ENCODE measurements at regions not wholly inside any gene's neighbourhood (a gene's known extent, or its start where the extent isn't known, plus 50 kb on each side); places are given as distances from the start of the nearest gene placed in this dataset.

DNA sequence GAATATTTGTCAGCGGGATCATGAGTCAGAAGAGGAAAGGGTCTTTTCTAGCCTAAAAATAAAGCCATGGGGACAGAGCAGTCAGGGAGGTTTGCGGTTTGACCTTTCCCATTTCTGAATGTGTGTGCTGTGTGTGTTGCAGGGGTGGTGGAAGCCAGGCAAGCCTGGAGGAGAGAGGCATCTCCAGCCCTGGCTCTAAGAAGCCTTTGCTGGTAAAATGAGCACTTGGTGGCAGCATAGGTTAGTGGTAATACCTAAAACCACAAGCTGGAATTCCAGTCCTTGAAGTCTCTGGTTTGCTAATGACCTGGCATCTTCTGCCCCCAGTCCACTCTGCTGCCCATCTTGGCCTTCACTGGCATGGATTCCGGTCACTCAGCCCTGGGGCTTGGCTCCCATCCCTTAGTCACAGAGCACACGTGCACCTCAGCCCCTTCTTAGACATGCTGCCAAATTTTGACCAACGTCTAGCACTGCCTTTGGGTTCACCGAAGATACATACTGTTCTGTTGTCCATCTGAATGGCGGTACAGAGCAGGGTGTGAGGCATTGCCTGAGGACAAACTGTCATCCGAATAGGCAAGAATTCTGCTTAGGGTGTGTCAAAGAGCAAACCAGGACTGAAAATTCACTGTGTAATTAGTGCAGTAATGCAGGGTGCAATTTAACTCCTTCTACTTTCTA, 52.7 kb downstream of the KCNA5 start:
- TF ChIP-seq, protein P1, sequence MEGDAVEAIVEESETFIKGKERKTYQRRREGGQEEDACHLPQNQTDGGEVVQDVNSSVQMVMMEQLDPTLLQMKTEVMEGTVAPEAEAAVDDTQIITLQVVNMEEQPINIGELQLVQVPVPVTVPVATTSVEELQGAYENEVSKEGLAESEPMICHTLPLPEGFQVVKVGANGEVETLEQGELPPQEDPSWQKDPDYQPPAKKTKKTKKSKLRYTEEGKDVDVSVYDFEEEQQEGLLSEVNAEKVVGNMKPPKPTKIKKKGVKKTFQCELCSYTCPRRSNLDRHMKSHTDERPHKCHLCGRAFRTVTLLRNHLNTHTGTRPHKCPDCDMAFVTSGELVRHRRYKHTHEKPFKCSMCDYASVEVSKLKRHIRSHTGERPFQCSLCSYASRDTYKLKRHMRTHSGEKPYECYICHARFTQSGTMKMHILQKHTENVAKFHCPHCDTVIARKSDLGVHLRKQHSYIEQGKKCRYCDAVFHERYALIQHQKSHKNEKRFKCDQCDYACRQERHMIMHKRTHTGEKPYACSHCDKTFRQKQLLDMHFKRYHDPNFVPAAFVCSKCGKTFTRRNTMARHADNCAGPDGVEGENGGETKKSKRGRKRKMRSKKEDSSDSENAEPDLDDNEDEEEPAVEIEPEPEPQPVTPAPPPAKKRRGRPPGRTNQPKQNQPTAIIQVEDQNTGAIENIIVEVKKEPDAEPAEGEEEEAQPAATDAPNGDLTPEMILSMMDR (conservative IDR thresholded peaks at IDR 0.05; ENCODE audit: low read length) = no peak
- TF ChIP-seq EZH2phosphoT487 (IDR thresholded peaks at IDR 0.05; ENCODE audit: borderline replicate concordance, low read depth, low read length) = no peak

Data from OCI-LY7 (cell line).